Neural progenitor cell (in vitro differentiated cells): ENCODE measurements at regions not wholly inside any gene's neighbourhood (a gene's known extent, or its start where the extent isn't known, plus 50 kb on each side); places are given as distances from the start of the nearest gene placed in this dataset.
A peak's percentile ranks its signal among the peaks of the same experiment; 100 is the strongest.
"Not testable (repeated sequence)": the region's sequence is repeated elsewhere in the genome, so short reads cannot be mapped to it uniquely, and the experiment has no call there.

Experiments
- DNase-seq: peaks from one replicate; pipeline ENCODE4 v3.0.0-alpha.2; 2016; ENCODE audit warnings: low spot score
- H2AFZ ChIP-seq: fragments of 200-600 bp; sonication (generic); replicated peaks from 2 replicates; pipeline ENCODE4 v1.6.1; 2016; ENCODE audit warnings: antibody characterized with exemption
- H3F3A ChIP-seq: fragments of 200-600 bp; sonication (generic); 2 replicates; pipeline ENCODE4 v1.6.1; 2016; ENCODE audit warnings: antibody characterized with exemption, low read depth
- H3K27ac ChIP-seq: fragments of 200-600 bp; sonication (generic); 2 replicates; pipeline ENCODE4 v1.5.1; 2016; ENCODE audit warnings: mild to moderate bottlenecking
- H3K27me3 ChIP-seq: fragments of 200-600 bp; sonication (generic); 2 replicates; pipeline ENCODE4 v1.6.1; 2016; ENCODE audit warnings: mild to moderate bottlenecking, moderate library complexity
- H3K36me3 ChIP-seq: fragments of 200-600 bp; sonication (generic); 2 replicates; pipeline ENCODE4 v1.5.1; 2016
- H3K4me1 ChIP-seq: fragments of 200-600 bp; sonication (generic); 2 replicates; pipeline ENCODE4 v1.6.1; 2016; ENCODE audit warnings: mixed run types
- H3K4me2 ChIP-seq: fragments of 200-600 bp; sonication (generic); 2 replicates; pipeline ENCODE4 v1.6.1; 2016
- H3K4me3 ChIP-seq: fragments of 200-600 bp; sonication (generic); 2 replicates; pipeline ENCODE4 v1.5.1; 2016
- H3K79me2 ChIP-seq: fragments of 200-600 bp; sonication (generic); 2 replicates; pipeline ENCODE4 v1.6.1; 2016; ENCODE audit warnings: low read depth
- H3K9ac ChIP-seq: fragments of 200-600 bp; sonication (generic); 2 replicates; pipeline ENCODE4 v1.6.1; 2016
- H3K9me3 ChIP-seq: fragments of 200-600 bp; sonication (generic); 2 replicates; pipeline ENCODE4 v1.5.1; 2016; ENCODE audit warnings: low read depth
- H4K20me1 ChIP-seq: fragments of 200-600 bp; sonication (generic); 2 replicates; pipeline ENCODE4 v1.6.1; 2016; ENCODE audit warnings: low read depth
- H3K27ac Mint-ChIP-seq: 3 replicates; pipeline ENCODE4 v1.8.0; 2021; ENCODE audit warnings: mixed read lengths
- H3K27me3 Mint-ChIP-seq: 2 replicates; pipeline ENCODE4 v1.8.0; 2022; ENCODE audit warnings: low read depth, mild to moderate bottlenecking, inconsistent platforms, moderate library complexity, mixed read lengths; ENCODE audit not compliant: insufficient read depth
- H3K36me3 Mint-ChIP-seq: 3 replicates; pipeline ENCODE4 v1.8.0; 2021; ENCODE audit warnings: mixed read lengths
- H3K4me1 Mint-ChIP-seq: 3 replicates; pipeline ENCODE4 v1.8.0; 2021; ENCODE audit warnings: mixed read lengths
- H3K4me3 Mint-ChIP-seq: 3 replicates; pipeline ENCODE4 v1.8.0; 2021; ENCODE audit warnings: mild to moderate bottlenecking, moderate library complexity, mixed read lengths
- H3K9me3 Mint-ChIP-seq: 3 replicates; pipeline ENCODE4 v1.8.0; 2020; ENCODE audit warnings: mixed read lengths
- EZH2 ChIP-seq: fragments of 200-600 bp; sonication (generic); IDR thresholded peaks from 2 replicates; pipeline ENCODE4 v1.6.1; 2017; ENCODE audit warnings: antibody characterized with exemption, mild to moderate bottlenecking, moderate library complexity
- EZH2phosphoT487 ChIP-seq: fragments of 200-600 bp; sonication (generic); IDR thresholded peaks from 2 replicates; pipeline ENCODE4 v1.6.1; 2017; ENCODE audit warnings: antibody characterized with exemption
- TF ChIP-seq, protein P1 (sequence below): fragments of 200-600 bp; sonication (generic); IDR thresholded peaks from 2 replicates; pipeline ENCODE4 v1.5.1; 2017; ENCODE audit warnings: antibody characterized with exemption, mild to moderate bottlenecking

DNA sequence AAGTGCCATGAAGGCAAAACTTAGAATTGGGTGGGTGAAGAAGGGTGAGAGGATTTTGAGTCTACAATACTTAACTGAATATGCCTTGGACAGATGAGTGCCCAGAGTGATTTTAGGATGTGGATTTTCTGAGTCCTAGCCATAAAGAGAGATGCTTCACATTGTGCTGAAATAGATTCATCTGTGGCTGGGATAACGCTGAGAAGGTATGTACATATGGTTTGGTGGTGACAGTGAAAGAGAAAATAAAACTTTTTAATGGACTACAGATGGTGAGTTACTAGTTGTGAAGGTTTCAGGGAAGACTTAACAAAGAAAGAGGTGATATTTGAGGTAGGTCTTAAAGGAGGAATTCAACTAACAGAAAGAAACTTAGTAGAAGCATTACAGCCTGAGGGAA lies 265.8 kb downstream of the AKAIN1 start:
- H3K4me1 Mint-ChIP-seq: no peaks in the 10 kb centered on the region
- H3K9me3 ChIP-seq: peaks cover 19% of the 10 kb centered on the region
- no peaks in the 10 kb centered on the region for H3K4me1 ChIP-seq
- no peak overlapping the region for H2AFZ ChIP-seq
- H3K36me3 Mint-ChIP-seq: no peaks in the 10 kb centered on the region
- no peak for DNase-seq
- H3F3A ChIP-seq: no peaks in the 10 kb centered on the region
- H3K79me2 ChIP-seq: no peaks in the 10 kb centered on the region
- no peaks in the 10 kb centered on the region for H3K27me3 ChIP-seq
- no peak overlapping the region for H3K4me3 Mint-ChIP-seq
- H3K4me2 ChIP-seq: no peak overlapping the region
- no peak overlapping the region for H3K27ac Mint-ChIP-seq
- TF ChIP-seq EZH2: no peak
- no peak for TF ChIP-seq EZH2phosphoT487
- TF ChIP-seq, protein P1, sequence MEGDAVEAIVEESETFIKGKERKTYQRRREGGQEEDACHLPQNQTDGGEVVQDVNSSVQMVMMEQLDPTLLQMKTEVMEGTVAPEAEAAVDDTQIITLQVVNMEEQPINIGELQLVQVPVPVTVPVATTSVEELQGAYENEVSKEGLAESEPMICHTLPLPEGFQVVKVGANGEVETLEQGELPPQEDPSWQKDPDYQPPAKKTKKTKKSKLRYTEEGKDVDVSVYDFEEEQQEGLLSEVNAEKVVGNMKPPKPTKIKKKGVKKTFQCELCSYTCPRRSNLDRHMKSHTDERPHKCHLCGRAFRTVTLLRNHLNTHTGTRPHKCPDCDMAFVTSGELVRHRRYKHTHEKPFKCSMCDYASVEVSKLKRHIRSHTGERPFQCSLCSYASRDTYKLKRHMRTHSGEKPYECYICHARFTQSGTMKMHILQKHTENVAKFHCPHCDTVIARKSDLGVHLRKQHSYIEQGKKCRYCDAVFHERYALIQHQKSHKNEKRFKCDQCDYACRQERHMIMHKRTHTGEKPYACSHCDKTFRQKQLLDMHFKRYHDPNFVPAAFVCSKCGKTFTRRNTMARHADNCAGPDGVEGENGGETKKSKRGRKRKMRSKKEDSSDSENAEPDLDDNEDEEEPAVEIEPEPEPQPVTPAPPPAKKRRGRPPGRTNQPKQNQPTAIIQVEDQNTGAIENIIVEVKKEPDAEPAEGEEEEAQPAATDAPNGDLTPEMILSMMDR: no peak
- H3K9me3 Mint-ChIP-seq: peaks cover 8% of the 10 kb centered on the region
- peaks cover 4% of the 10 kb centered on the region for H3K36me3 ChIP-seq
- no peak overlapping the region for H3K4me3 ChIP-seq
- H3K27ac ChIP-seq: no peak overlapping the region
- H4K20me1 ChIP-seq: no peaks in the 10 kb centered on the region
- no peak overlapping the region for H3K9ac ChIP-seq
- no peaks in the 10 kb centered on the region for H3K27me3 Mint-ChIP-seq

DNA sequence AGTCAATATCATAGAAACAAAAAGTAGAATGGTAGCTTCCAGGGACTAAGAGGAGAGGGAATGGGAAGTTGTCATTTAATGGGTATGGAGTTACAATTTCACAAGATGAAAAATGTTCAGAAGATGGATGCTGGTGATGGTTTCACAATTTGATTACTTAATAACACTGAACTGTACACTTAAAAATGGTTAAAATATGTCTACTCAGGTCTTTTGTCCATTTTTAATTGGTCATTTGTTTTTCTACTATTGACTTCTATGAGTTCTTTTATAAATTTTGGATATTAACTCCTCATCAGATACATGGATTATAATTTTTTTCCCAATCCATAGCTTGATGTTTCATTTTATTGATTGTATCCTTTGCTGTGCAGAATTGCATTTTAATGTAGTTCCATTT lies 275.5 kb downstream of the AKAIN1 start:
- TF ChIP-seq, protein P1: no peak
- TF ChIP-seq EZH2phosphoT487 (no peak), EZH2 (no peak)

DNA sequence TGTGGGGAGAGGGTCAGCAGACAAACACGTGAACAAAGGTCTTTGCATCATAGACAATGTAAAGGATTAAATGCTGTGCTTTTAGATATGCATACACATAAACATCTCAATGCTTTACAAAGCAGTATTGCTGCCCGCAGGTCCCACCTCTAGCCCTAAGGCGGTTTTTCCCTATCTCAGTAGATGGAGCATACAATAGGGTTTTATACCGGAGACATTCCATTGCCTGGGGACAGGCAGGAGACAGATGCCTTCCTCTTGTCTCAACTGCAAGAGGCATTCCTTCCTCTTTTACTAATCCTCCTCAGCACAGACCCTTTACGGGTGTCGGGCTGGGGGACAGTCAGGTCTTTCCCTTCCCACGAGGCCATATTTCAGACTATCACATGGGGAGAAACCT lies 279.5 kb downstream of the AKAIN1 start:
- not testable (repeated sequence) for H3K27me3 Mint-ChIP-seq, H3K27ac Mint-ChIP-seq, H3K4me3 Mint-ChIP-seq, H4K20me1 ChIP-seq, H3K27me3 ChIP-seq, H3K36me3 ChIP-seq, H3K27ac ChIP-seq, H3K36me3 Mint-ChIP-seq, H3K79me2 ChIP-seq, H3K9ac ChIP-seq, H3K4me2 ChIP-seq, H3K9me3 Mint-ChIP-seq, H3K4me3 ChIP-seq, H3K4me1 ChIP-seq, H3K4me1 Mint-ChIP-seq, H2AFZ ChIP-seq, H3F3A ChIP-seq
- peak; percentile 41 for DNase-seq
- H3K9me3 ChIP-seq: peaks cover 11% of the 10 kb centered on the region

More for the DNA sequence above, 275.5 kb downstream of the AKAIN1 start:
- no peaks in the 10 kb centered on the region for H3K27me3 ChIP-seq
- Mint-ChIP-seq H3K4me1 (no peaks in the 10 kb centered on the region), H3K36me3 (no peaks in the 10 kb centered on the region), H3K27ac (no peak overlapping the region), H3K27me3 (peaks cover 2% of the 10 kb centered on the region), H3K9me3 (peaks cover 2% of the 10 kb centered on the region), H3K4me3 (no peak overlapping the region)
- no peaks in the 10 kb centered on the region for H4K20me1 ChIP-seq
- no peak overlapping the region for H3K9ac ChIP-seq
- H3K36me3 ChIP-seq: no peaks in the 10 kb centered on the region
- no peak for DNase-seq
- H2AFZ ChIP-seq: no peak overlapping the region
- H3K4me3 ChIP-seq: no peak overlapping the region
- no peaks in the 10 kb centered on the region for H3F3A ChIP-seq
- no peaks in the 10 kb centered on the region for H3K79me2 ChIP-seq
- no peaks in the 10 kb centered on the region for H3K4me1 ChIP-seq
- H3K9me3 ChIP-seq: peaks cover 11% of the 10 kb centered on the region
- H3K4me2 ChIP-seq: no peak overlapping the region
- no peak overlapping the region for H3K27ac ChIP-seq

DNA sequence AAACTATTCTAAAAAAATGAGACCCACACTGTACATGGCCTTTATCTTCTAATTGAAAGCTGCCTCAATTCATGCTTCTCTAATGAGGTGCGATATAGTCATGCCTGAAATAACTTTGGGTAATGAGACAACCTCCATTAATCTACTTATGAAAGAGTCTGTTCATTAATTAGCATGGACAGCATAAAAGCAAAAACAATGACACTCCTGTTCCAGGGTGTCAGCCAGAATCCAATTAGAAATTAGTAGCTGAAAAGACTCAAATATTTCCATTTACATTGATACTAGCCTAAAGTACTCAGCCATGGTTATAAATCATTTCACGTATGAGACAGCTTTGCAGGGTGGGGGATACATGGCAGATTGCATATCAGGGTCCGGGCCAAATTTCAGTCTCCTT lies 288.7 kb downstream of the AKAIN1 start:
- TF ChIP-seq, protein P1: no peak
- no peak for TF ChIP-seq EZH2
- no peak for TF ChIP-seq EZH2phosphoT487
- no peak overlapping the region for H3K4me3 Mint-ChIP-seq
- Histone ChIP-seq H3K36me3 (no peaks in the 10 kb centered on the region), H3K27me3 (no peaks in the 10 kb centered on the region), H3F3A (no peaks in the 10 kb centered on the region), H3K9me3 (no peaks in the 10 kb centered on the region), H2AFZ (no peak overlapping the region), H3K4me2 (no peak overlapping the region), H3K27ac (no peak overlapping the region), H3K4me3 (no peak overlapping the region), H3K79me2 (no peaks in the 10 kb centered on the region), H4K20me1 (no peaks in the 10 kb centered on the region), H3K4me1 (peaks cover 32% of the 10 kb centered on the region), H3K9ac (no peak overlapping the region)
- H3K27me3 Mint-ChIP-seq: no peaks in the 10 kb centered on the region
- H3K4me1 Mint-ChIP-seq: peaks cover 7% of the 10 kb centered on the region
- H3K9me3 Mint-ChIP-seq: no peaks in the 10 kb centered on the region
- peak; percentile 11 for DNase-seq
- no peak overlapping the region for H3K27ac Mint-ChIP-seq
- no peaks in the 10 kb centered on the region for H3K36me3 Mint-ChIP-seq
